Activated T-helper 1 cell treated with anti-CD3 and anti-CD28 coated beads, Interleukin-12 subunit alpha, Interleukin-12 subunit beta, Interleukin-2, Interleukin-4 antibody, amounts not matched to agents 30 ng/mL and 10 ng/mL and 1 ng/mL, durations not matched to agents 14 hours and 24 hours and 36 hours (primary cell): ENCODE measurements at regions not wholly inside any gene's neighbourhood (a gene's known extent, or its start where the extent isn't known, plus 50 kb on each side); places are given as distances from the start of the nearest gene placed in this dataset.
"Not testable (repeated sequence)": the region's sequence is repeated elsewhere in the genome, so short reads cannot be mapped to it uniquely, and the experiment has no call there.

Experiments
- DNase-seq: peaks from one replicate; pipeline ENCODE4 v3.0.0; 2021; ENCODE audit warnings: low spot score
- H3K27ac Mint-ChIP-seq: one replicate; pipeline ENCODE4 v1.8.0; 2021; ENCODE audit warnings: mild to moderate bottlenecking, mixed read lengths
- H3K27me3 Mint-ChIP-seq: one replicate; pipeline ENCODE4 v1.8.0; 2022; ENCODE audit warnings: mild to moderate bottlenecking, moderate library complexity, mixed read lengths; ENCODE audit not compliant: insufficient read depth
- H3K36me3 Mint-ChIP-seq: one replicate; pipeline ENCODE4 v1.8.0; 2021; ENCODE audit warnings: low read depth, mixed read lengths
- H3K4me1 Mint-ChIP-seq: one replicate; pipeline ENCODE4 v1.8.0; 2021; ENCODE audit warnings: low read depth, mixed read lengths
- H3K4me3 Mint-ChIP-seq: one replicate; pipeline ENCODE4 v1.8.0; 2021; ENCODE audit warnings: mild to moderate bottlenecking, moderate library complexity, mixed read lengths
- H3K9me3 Mint-ChIP-seq: one replicate; pipeline ENCODE4 v1.8.0; 2021; ENCODE audit warnings: mixed read lengths
- intact Hi-C: fragments of 100-400 bp; cut with micrococcal nuclease; formaldehyde crosslinking; loops from one replicate; pipeline ENCODE4 v1.15.1; 2024

DNA sequence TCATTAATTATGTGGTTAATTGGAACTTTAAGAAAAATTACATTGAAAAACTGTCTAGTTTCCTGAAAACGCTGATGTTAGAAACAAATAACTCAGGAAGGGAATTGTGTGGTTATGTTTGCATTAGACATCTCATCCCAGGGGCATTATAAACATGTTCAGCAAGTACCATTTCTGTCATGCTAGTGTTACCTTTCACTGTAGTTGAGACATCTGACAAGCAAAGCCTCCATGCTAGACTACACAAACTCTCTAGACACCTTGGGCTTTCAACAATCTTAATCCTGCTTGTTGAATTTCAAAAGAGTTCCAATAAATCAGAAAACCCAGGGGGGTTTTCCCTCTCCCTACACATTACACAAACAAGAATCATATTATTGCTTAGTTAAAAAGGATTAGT, 536.8 kb downstream of the KCNT2 start:
- H3K36me3 Mint-ChIP-seq: no peaks in the 10 kb centered on the region
- H3K27ac Mint-ChIP-seq: no peak overlapping the region
- no peak for DNase-seq
- no peaks in the 10 kb centered on the region for H3K4me1 Mint-ChIP-seq
- H3K9me3 Mint-ChIP-seq: no peaks in the 10 kb centered on the region
- intact Hi-C loops: no loop called here
- no peaks in the 10 kb centered on the region for H3K27me3 Mint-ChIP-seq
- H3K4me3 Mint-ChIP-seq: no peak overlapping the region

DNA sequence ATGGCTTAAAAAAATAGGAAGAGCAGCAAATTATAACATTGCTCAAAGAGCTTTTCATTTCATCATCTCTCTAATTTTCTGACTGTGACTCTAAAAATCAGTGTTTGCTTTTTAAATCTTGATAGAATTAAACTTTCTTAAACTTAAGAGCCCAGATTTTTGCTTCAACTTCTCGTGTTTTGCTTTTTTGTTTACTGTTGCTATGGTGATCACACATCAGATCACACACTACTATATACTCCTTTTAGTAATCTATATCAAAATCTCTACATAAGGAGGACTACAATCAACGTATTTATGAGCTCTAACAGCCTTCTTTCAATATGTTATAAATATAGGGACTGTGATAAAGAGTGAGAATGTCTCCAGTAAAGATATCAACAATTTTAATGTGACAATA, 537.3 kb downstream of the KCNT2 start:
- Mint-ChIP-seq H3K9me3 (no peaks in the 10 kb centered on the region), H3K4me3 (no peak overlapping the region), H3K27ac (no peak overlapping the region), H3K4me1 (no peaks in the 10 kb centered on the region), H3K36me3 (no peaks in the 10 kb centered on the region), H3K27me3 (no peaks in the 10 kb centered on the region)
- DNase-seq: no peak
- intact Hi-C loops: no loop called here

DNA sequence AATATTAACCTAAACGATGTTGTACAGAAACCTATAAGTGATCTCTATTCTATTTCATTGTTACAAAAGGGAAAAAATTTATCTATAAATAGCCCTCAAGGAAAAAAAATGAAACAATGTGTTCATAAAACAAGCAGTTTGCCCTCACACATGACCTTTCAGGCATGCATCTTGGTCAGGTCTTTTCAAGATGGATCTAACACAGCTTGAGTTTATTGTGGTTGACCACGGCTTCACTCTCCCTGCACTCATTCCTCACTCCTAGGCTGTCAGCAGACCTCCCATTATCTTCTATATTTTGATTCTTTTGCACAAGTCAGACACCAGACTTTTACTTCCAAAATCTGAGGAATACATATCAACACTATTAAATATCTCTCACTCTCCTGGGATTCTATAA, 544.3 kb downstream of the KCNT2 start:
- intact Hi-C loops: no loop called here
- no peaks in the 10 kb centered on the region for H3K36me3 Mint-ChIP-seq
- H3K4me3 Mint-ChIP-seq: no peak overlapping the region
- no peak overlapping the region for H3K27ac Mint-ChIP-seq
- no peak for DNase-seq
- H3K27me3 Mint-ChIP-seq: no peaks in the 10 kb centered on the region
- H3K9me3 Mint-ChIP-seq: peaks cover 5% of the 10 kb centered on the region
- H3K4me1 Mint-ChIP-seq: no peaks in the 10 kb centered on the region

DNA sequence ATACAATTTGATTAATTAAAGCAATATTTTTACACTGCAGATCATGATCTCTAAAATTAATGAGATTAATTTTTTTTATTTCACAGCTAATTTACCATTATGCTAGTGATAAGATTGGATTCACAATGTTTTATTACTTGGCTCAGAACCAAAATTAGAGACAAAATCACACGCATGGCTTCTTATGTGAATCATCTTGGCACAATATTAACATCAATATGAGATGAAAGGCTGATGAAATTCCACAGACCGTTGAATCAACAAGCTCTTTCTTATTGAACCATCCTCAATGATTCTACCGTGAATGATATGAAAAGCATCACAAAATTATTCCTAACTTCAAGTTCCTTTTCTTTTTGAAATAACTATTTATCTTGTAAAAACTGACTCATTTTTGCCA, 544.9 kb downstream of the KCNT2 start:
- DNase-seq: no peak
- Mint-ChIP-seq H3K36me3 (no peaks in the 10 kb centered on the region), H3K27ac (no peak overlapping the region), H3K9me3 (peaks cover 5% of the 10 kb centered on the region), H3K27me3 (no peaks in the 10 kb centered on the region), H3K4me3 (no peak overlapping the region), H3K4me1 (no peaks in the 10 kb centered on the region)
- intact Hi-C loops: no loop called here

DNA sequence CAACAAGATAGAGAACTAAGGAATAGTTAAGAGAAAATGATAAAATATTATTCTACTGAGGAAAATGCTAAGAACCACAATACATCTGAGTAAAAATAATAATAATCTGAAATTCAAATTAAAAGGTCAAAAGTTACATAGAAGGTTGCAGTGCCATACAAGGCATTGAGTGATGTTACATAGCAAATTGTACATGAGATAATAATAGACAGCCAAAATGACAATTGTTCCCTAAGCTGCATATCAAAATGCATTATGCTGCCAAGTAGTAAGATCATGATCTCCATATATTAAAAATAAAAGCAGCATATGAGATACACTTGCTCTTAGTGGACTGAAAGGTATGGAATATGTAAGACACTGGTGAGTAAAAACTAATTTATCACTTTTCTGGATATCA, 547.7 kb downstream of the KCNT2 start:
- Mint-ChIP-seq H3K9me3 (peaks cover 5% of the 10 kb centered on the region), H3K27ac (no peak overlapping the region), H3K36me3 (no peaks in the 10 kb centered on the region), H3K4me1 (no peaks in the 10 kb centered on the region), H3K4me3 (no peak overlapping the region), H3K27me3 (no peaks in the 10 kb centered on the region)
- DNase-seq: no peak
- intact Hi-C loops: no loop called here

DNA sequence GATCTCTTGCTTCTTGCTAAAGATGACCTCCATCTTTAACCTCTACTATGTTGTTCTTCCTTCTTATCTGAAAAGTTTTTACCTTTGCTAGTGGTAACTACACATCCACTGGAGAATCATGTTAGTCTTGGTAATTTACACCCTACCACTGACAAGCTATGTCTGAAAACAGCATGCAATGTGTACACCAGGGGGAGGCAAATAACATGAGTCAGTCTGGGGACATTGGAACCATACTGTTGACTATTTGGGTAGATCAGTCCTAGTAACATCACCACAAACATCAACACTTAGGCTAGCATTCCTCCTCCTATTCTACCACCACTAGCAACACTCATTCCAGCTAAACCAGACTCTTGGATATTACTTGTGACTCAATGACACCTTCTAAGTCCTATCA, 549.0 kb downstream of the KCNT2 start:
- Mint-ChIP-seq H3K4me1 (no peaks in the 10 kb centered on the region), H3K36me3 (no peaks in the 10 kb centered on the region), H3K27me3 (no peaks in the 10 kb centered on the region), H3K9me3 (peaks cover 3% of the 10 kb centered on the region), H3K4me3 (no peak overlapping the region), H3K27ac (no peak overlapping the region)
- intact Hi-C loops: no loop called here
- no peak for DNase-seq

DNA sequence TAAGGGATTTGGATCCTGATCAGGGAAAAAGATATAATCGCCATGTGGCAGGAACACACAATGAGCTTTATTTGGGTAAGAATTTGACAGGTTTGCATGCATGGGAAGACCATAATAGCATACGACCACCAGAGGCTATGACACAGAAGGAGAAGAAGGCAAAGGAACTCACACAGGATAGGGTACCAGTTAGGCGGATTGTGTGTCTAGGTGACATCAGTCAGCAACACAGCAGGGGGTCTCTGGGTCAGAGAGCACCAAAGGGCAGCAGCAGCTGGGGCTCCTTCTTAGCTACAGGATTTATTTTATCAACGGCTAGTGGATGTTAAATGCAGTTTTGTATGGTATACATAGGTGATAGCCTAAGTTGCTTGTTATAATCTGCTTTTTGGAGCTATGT, 551.3 kb downstream of the KCNT2 start:
- no peaks in the 10 kb centered on the region for H3K9me3 Mint-ChIP-seq
- no peak overlapping the region for H3K27ac Mint-ChIP-seq
- no peaks in the 10 kb centered on the region for H3K4me1 Mint-ChIP-seq
- H3K4me3 Mint-ChIP-seq: no peak overlapping the region
- DNase-seq: no peak
- intact Hi-C loops: no loop called here
- H3K36me3 Mint-ChIP-seq: no peaks in the 10 kb centered on the region
- H3K27me3 Mint-ChIP-seq: no peaks in the 10 kb centered on the region

DNA sequence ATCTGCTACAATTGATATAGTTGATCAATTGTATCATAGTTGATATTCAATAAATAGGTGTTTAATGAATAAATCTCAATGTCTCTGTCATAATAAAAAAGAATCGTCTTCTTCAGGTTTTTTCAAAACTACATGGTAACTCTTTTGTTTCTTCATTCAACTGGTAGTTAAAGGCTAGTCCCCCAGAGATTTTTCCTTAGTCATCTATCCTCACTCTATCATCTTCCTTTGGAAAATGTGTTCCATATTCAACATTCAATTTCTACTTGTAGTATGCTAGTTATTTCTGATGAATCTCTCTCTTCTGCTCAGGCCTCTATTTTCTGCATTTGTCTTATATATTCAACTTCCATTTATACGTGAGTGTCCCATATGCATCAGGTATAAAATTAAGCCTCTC, 558.8 kb downstream of the KCNT2 start:
- no peak overlapping the region for H3K4me3 Mint-ChIP-seq
- no peaks in the 10 kb centered on the region for H3K27me3 Mint-ChIP-seq
- no peak for DNase-seq
- H3K36me3 Mint-ChIP-seq: no peaks in the 10 kb centered on the region
- no peaks in the 10 kb centered on the region for H3K4me1 Mint-ChIP-seq
- no peak overlapping the region for H3K27ac Mint-ChIP-seq
- H3K9me3 Mint-ChIP-seq: peaks cover 4% of the 10 kb centered on the region
- intact Hi-C loops: no loop called here

DNA sequence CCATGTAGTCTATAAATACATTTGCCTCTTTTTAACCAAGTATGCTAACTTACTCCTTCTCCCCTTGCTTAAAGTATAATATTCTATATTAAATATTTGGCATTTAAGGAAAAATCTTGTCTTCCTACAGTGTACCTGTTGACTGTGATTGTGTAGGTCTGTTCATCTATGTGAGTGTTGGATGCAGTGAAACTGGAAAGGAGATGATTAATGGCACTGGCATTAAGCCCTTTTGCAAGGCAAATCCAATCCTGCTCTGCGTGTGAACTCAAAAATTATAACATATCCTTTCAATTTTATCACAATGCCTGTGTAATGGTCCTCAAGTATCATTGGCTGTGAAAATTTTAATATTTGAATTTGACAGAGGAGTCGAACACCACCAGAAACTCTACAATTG, 565.0 kb downstream of the KCNT2 start:
- no peak overlapping the region for H3K27ac Mint-ChIP-seq
- H3K36me3 Mint-ChIP-seq: no peaks in the 10 kb centered on the region
- intact Hi-C loops: no loop called here
- peaks cover 15% of the 10 kb centered on the region for H3K9me3 Mint-ChIP-seq
- no peak overlapping the region for H3K4me3 Mint-ChIP-seq
- no peaks in the 10 kb centered on the region for H3K4me1 Mint-ChIP-seq
- no peak for DNase-seq
- no peaks in the 10 kb centered on the region for H3K27me3 Mint-ChIP-seq

DNA sequence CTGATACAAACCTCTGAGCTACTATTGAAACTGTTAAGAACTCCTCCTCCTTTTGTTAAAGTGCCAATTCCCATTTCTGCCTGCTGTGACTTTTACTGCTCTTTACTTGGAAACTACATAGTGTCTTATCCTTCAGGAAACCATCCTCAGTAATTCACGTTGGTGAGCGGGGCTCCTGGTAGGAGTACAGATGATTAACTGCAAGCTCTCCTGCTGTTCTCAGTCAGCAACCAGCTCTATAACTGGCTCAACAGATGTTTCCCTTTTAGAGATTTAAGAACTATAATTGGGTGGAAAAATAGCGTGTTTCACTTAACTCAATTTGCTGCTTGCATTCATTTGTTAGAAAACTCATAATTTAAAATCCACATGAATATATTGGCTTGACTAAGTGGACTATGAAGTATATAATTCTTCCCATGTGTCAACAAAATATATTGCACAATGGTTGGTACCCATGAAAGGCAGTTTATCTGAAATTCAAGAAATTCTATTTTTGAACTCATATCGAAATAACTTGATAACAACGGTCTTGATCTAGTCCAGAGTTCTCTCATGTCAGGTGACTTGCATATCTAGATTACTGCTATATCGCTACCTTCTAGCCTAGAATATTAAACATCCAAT, 574.0 kb downstream of the KCNT2 start:
- Mint-ChIP-seq H3K27me3 (no peaks in the 10 kb centered on the region), H3K4me3 (no peak overlapping the region), H3K4me1 (no peaks in the 10 kb centered on the region), H3K9me3 (peaks cover 5% of the 10 kb centered on the region), H3K36me3 (no peaks in the 10 kb centered on the region), H3K27ac (no peak overlapping the region)
- DNase-seq: no peak
- intact Hi-C loops: no loop called here

DNA sequence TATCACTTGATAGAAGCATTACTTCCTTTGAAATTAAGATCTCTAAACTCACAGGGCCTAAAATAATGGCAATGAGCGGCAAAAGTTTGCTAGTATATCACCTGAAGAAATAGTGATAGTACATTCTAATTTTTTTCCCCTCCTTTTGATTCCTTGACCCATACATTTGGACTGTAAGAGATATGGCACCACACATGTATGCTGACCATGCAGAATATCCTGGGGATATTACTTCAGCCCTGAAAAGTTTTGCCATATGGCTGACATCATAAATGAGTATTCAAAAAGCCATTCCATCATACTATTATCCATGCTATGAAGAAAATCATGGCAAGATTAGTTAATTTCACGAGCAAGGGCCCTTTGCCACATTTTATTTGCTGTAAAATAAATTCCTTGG, 576.9 kb downstream of the KCNT2 start:
- H3K27ac Mint-ChIP-seq, intact Hi-C loops, H3K9me3 Mint-ChIP-seq, DNase-seq, H3K27me3 Mint-ChIP-seq, H3K4me3 Mint-ChIP-seq, H3K4me1 Mint-ChIP-seq, H3K36me3 Mint-ChIP-seq: not testable (repeated sequence)

DNA sequence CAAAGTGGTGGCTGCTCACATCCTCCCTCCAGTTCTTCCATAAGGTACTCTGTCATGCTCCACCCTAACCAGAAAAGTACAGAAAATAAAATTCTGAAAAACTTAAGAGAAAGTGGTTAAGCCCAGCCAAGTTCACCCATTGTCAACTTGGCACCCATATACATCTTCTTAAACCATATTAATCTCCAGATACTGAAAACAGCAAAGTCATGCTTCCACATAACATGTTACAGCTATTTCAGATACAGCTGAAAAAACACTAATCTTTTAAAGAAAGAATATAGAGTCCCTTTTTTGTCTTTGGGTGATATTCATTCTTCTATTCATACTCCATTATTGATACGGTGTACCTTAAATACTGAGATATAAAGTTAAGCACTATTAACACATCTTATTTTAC, 577.8 kb downstream of the KCNT2 start:
- Mint-ChIP-seq H3K4me3 (no peak overlapping the region), H3K27ac (no peak overlapping the region)
- intact Hi-C loops: no loop called here

DNA sequence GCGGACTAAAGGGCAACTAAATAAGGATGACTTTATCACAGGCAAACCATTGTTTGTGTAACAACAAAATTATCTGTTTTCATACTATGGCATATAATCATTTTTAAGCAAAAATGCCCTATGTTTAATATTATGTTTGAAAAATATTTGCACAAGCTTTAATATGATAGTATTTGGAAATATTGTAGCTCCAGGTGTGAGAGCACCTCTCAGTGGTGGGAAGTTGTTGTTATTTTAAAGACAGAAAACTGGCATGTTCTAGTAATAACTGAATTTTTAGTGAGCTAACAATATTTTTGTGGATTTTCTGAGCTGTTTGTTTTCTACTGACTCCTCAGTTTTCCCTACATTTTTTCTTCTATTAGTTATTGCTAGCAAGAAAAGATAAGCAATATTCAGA, 578.8 kb downstream of the KCNT2 start:
- no peak for DNase-seq
- intact Hi-C loops: no loop called here
- Mint-ChIP-seq H3K4me1 (no peaks in the 10 kb centered on the region), H3K36me3 (no peaks in the 10 kb centered on the region), H3K27ac (no peak overlapping the region), H3K4me3 (no peak overlapping the region), H3K27me3 (no peaks in the 10 kb centered on the region), H3K9me3 (no peaks in the 10 kb centered on the region)

More for the DNA sequence above, 577.8 kb downstream of the KCNT2 start:
- no peaks in the 10 kb centered on the region for H3K27me3 Mint-ChIP-seq
- no peaks in the 10 kb centered on the region for H3K4me1 Mint-ChIP-seq
- DNase-seq: no peak
- no peaks in the 10 kb centered on the region for H3K36me3 Mint-ChIP-seq
- no peaks in the 10 kb centered on the region for H3K9me3 Mint-ChIP-seq

DNA sequence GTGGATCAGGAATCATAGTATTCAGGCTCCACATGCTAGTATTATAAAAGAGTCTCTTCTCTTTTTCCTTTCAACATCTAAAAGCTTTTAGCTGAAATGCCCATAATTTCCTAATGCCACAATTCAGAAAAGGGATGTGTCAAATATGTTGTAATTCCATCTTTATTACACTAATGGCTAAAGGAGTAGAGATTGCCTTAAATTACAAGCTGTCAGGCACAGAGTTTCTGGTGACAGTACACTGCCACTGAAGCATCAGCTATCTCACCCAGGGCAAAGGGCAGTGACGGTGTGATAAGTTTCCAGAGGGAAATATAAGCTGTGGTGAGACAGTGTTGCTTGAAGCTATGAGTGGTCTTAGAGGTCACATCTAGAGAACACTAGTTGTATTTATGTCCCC, 581.1 kb downstream of the KCNT2 start:
- no peak for DNase-seq
- H3K36me3 Mint-ChIP-seq: no peaks in the 10 kb centered on the region
- no peaks in the 10 kb centered on the region for H3K27me3 Mint-ChIP-seq
- H3K9me3 Mint-ChIP-seq: no peaks in the 10 kb centered on the region
- no peak overlapping the region for H3K27ac Mint-ChIP-seq
- H3K4me3 Mint-ChIP-seq: no peak overlapping the region
- no peaks in the 10 kb centered on the region for H3K4me1 Mint-ChIP-seq
- intact Hi-C loops: no loop called here
